Vagina (tissue), 2 donors: ENCODE measurements at regions not wholly inside any gene's neighbourhood (a gene's known extent, or its start where the extent isn't known, plus 50 kb on each side); places are given as distances from the start of the nearest gene placed in this dataset.

Experiments used
- CTCF ChIP-seq, 3 experiments: fragments of 450-650 bp in 2 of 3; fragments of 200-600 bp in 1 of 3; sonication (generic) in 1 of 3; IDR thresholded peaks; one replicate each; pipeline ENCODE4 v1.5.1; 2017 to 2019; ENCODE audit warnings: antibody characterized with exemption in 3 of 3, mild to moderate bottlenecking in 2 of 3, moderate library complexity in 2 of 3
- POLR2A ChIP-seq, 2 donors: fragments of 450-650 bp; IDR thresholded peaks; one replicate each; pipeline ENCODE4 v1.6.1; 2017; ENCODE audit warnings: antibody characterized with exemption in 2 of 2, mild to moderate bottlenecking in 2 of 2, moderate library complexity in 2 of 2

GRCh38 chr10:64261676-64262075, 740.5 kb downstream of the REEP3 start:
- TF ChIP-seq POLR2A (IDR thresholded peaks at IDR 0.05), result no peak
- TF ChIP-seq CTCF (IDR thresholded peaks at IDR 0.05), result no peak
